ENCODE measurements at regions not wholly inside any gene's neighbourhood (a gene's known extent, or its start where the extent isn't known, plus 50 kb on each side); places are given as distances from the start of the nearest gene placed in this dataset.

- no TSS peak for BruUV-seq (replicated peaks)
- ChIA-PET POLR2A (ENCODE audit: low non-redundant PET) (no interaction called here), CTCF (no interaction called here)
- Histone ChIP-seq H3K36me3 (ENCODE audit: insufficient read depth, low read length, poor library complexity, severe bottlenecking) (no peaks in the 10 kb centered on the region), H3K9me3 (ENCODE audit: low read depth, low read length, poor library complexity, severe bottlenecking) (no peaks in the 10 kb centered on the region), H3K4me1 (ENCODE audit: insufficient read depth, low read length, poor library complexity, severe bottlenecking) (peaks cover 23% of the 10 kb centered on the region), H3K27me3 (replicated peaks; ENCODE audit: insufficient read depth, low read depth, low read length, poor library complexity) (no peaks in the 10 kb centered on the region), H3K27ac (ENCODE audit: low read depth, low read length, poor library complexity, severe bottlenecking) (no peak overlapping the region), H3K4me3 (ENCODE audit: low read depth, low read length, poor library complexity, severe bottlenecking) (no peak overlapping the region)
- no peak for DNase-seq (ENCODE audit: low spot score)
- intact Hi-C loops (cut with micrococcal nuclease; ENCODE audit: unreplicated experiment) = no loop called here
- TF ChIP-seq EZH2 (IDR thresholded peaks at IDR 0.05; ENCODE audit: borderline replicate concordance, low read depth, low read length, poor library complexity, severe bottlenecking) = no peak
- TF ChIP-seq CTCF (conservative IDR thresholded peaks at IDR 0.05; ENCODE audit: low read depth, low read length) = no peak
Measured at GRCh38 chr13:30023196-30023895, 172.9 kb upstream of the UBL3 start.

GRCh38 chr13:30022796-30023195, 172.4 kb upstream of the UBL3 start:
- H3K4me3 ChIP-seq (ENCODE audit: low read depth, low read length, poor library complexity, severe bottlenecking) = no peak overlapping the region
- ChIA-PET CTCF (no interaction called here), POLR2A (ENCODE audit: low non-redundant PET) (no interaction called here)
- intact Hi-C loops (cut with micrococcal nuclease; ENCODE audit: unreplicated experiment) = no loop called here
- H3K27me3 ChIP-seq (replicated peaks; ENCODE audit: insufficient read depth, low read depth, low read length, poor library complexity) = no peaks in the 10 kb centered on the region
- no peaks in the 10 kb centered on the region for H3K36me3 ChIP-seq (ENCODE audit: insufficient read depth, low read length, poor library complexity, severe bottlenecking)
- no peaks in the 10 kb centered on the region for H3K9me3 ChIP-seq (ENCODE audit: low read depth, low read length, poor library complexity, severe bottlenecking)
- H3K4me1 ChIP-seq (ENCODE audit: insufficient read depth, low read length, poor library complexity, severe bottlenecking) = peaks cover 23% of the 10 kb centered on the region
- TF ChIP-seq CTCF (conservative IDR thresholded peaks at IDR 0.05; ENCODE audit: low read depth, low read length) (no peak), EZH2 (IDR thresholded peaks at IDR 0.05; ENCODE audit: borderline replicate concordance, low read depth, low read length, poor library complexity, severe bottlenecking) (no peak)
- no peak overlapping the region for H3K27ac ChIP-seq (ENCODE audit: low read depth, low read length, poor library complexity, severe bottlenecking)
- no TSS peak for BruUV-seq (replicated peaks)
- no peak for DNase-seq (ENCODE audit: low spot score)

GRCh38 chr13:30022256-30022655, 171.8 kb upstream of the UBL3 start:
- no TSS peak for BruUV-seq (replicated peaks)
- POLR2A ChIA-PET (ENCODE audit: low non-redundant PET) = no interaction called here

More at GRCh38 chr13:30022256-30022655, 171.8 kb upstream of the UBL3 start:
- H3K27ac ChIP-seq (ENCODE audit: low read depth, low read length, poor library complexity, severe bottlenecking) = no peak overlapping the region
- H3K9me3 ChIP-seq (ENCODE audit: low read depth, low read length, poor library complexity, severe bottlenecking) = no peaks in the 10 kb centered on the region
- no peaks in the 10 kb centered on the region for H3K27me3 ChIP-seq (replicated peaks; ENCODE audit: insufficient read depth, low read depth, low read length, poor library complexity)
- intact Hi-C loops (cut with micrococcal nuclease; ENCODE audit: unreplicated experiment) = no loop called here
- peaks cover 23% of the 10 kb centered on the region for H3K4me1 ChIP-seq (ENCODE audit: insufficient read depth, low read length, poor library complexity, severe bottlenecking)
- TF ChIP-seq EZH2 (IDR thresholded peaks at IDR 0.05; ENCODE audit: borderline replicate concordance, low read depth, low read length, poor library complexity, severe bottlenecking) (no peak), CTCF (conservative IDR thresholded peaks at IDR 0.05; ENCODE audit: low read depth, low read length) (no peak)
- no peak for DNase-seq (ENCODE audit: low spot score)
- H3K4me3 ChIP-seq (ENCODE audit: low read depth, low read length, poor library complexity, severe bottlenecking) = no peak overlapping the region
- CTCF ChIA-PET = no interaction called here
- no peaks in the 10 kb centered on the region for H3K36me3 ChIP-seq (ENCODE audit: insufficient read depth, low read length, poor library complexity, severe bottlenecking)
